HG03095 (cell line): ENCODE measurements at regions not wholly inside any gene's neighbourhood (a gene's known extent, or its start where the extent isn't known, plus 50 kb on each side); places are given as distances from the start of the nearest gene placed in this dataset.

Source experiments
- ATAC-seq: cut with Tn5 transposase; IDR thresholded peaks from one replicate; pipeline ENCODE4 v1.9.1; 2021; ENCODE audit warnings: moderate library complexity; ENCODE audit not compliant: unreplicated experiment

DNA sequence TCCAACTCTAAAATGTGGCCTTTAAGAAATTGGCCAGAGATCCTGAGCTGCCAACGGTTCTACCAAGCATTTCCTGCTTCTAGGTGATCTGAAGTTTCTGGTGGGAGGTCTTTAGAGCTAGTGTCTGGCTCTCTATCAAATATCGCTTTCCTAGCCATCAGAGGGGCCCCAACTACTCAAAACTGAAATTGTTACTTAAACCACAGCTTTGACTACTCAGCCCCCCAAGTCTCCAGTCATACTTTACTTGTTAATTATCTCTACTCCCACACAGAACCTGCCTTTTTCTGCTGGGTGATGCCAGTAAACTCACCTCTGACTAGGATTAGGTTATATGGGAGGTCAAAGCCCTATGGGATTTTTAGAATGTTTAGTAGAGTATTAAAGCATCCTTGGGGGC lies 95.1 kb downstream of the FASLG start:
- no peak for ATAC-seq

DNA sequence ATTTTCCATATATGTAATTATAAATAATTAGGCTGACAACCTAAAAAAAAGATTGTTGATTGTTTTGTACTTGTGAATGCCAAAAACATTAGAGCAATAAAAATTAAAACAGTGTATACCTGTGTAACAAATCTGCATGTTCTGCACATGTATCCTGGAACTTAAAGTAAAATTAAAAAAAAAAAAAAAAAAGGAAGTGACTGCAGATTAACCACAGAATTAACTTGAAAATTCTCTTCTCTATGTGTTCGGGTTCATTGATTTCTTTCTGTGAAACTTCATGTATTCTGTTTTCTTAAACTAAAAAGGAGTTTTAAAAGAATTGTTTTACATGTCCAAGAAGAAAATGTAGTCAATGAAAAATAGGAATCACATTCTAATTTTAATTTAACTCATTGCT lies 95.7 kb downstream of the FASLG start:
- no peak for ATAC-seq

DNA sequence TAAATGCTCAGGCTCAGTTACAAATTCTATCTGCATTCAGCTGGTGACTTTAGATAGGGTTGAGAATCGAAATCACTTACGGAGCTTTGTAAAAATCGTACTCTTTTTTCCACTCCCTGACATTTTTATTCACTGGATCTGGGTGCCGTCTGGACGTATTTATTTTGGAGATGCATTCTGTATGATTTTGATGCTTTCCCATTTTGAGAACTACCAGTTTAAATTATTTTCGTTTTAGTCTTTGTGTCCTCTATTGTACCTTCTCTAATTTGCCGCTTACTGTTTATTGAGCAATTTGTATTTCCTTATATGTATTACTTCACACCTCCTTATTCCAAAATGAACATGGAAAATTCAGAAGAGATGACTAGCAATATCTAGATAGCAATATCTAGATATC lies 96.2 kb downstream of the FASLG start:
- no peak for ATAC-seq

DNA sequence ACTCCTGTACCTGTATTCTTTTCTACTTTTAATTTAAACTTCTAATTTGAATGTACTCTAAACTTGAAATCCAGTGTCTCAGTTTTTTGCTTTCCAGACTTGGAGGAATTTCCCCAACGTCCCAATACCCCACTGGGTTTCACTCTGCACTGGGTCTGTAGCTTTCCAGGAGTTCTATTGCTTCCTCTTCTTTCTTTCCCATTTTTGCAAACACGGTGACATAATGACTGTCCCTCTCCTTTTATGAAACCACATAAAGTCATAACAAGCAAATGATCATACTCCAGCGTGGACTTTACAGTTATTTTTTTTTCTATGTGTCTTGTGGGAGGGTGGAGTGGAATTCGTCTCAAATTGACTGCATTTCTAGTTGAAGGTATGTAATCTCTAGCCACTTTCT lies 97.1 kb downstream of the FASLG start:
- ATAC-seq = no peak

DNA sequence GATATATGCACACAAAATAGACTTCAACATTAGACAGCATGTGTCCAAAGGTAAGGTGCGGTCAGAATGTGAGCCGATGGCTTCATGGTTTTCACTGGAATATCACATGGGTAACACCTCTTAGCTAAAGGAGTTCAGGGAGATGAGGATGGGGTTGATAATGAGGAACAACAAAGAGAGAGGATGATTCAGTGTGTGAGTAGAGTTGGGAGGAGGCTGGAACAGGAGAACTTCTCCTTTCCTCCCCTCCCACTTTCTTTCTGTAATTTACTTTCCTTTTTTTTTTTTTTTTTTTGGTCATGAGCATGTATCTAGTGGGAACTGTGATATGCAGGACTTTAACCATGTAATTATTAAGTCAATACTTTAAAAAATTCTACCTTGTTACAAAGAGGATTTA lies 99.4 kb downstream of the FASLG start:
- ATAC-seq = no peak

DNA sequence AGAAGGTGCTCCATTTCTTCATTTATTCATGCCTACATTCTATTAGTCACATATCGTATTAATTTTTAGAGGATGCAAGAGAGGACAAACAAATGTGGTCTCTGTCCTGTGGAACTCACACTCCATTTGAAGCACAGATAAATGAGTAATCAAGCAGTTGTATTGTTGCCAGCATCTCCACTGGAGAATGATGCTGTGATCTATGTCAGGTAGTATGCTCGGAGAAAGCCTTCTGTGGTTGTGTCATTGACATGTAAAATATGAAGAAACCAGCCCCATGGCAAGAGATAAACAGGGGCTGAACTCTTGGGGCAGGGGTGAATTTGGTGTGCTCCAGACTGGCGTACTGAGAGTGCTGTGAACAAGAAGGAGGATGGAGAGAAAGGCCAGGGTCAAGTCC lies 101.2 kb downstream of the FASLG start:
- ATAC-seq = no peak

DNA sequence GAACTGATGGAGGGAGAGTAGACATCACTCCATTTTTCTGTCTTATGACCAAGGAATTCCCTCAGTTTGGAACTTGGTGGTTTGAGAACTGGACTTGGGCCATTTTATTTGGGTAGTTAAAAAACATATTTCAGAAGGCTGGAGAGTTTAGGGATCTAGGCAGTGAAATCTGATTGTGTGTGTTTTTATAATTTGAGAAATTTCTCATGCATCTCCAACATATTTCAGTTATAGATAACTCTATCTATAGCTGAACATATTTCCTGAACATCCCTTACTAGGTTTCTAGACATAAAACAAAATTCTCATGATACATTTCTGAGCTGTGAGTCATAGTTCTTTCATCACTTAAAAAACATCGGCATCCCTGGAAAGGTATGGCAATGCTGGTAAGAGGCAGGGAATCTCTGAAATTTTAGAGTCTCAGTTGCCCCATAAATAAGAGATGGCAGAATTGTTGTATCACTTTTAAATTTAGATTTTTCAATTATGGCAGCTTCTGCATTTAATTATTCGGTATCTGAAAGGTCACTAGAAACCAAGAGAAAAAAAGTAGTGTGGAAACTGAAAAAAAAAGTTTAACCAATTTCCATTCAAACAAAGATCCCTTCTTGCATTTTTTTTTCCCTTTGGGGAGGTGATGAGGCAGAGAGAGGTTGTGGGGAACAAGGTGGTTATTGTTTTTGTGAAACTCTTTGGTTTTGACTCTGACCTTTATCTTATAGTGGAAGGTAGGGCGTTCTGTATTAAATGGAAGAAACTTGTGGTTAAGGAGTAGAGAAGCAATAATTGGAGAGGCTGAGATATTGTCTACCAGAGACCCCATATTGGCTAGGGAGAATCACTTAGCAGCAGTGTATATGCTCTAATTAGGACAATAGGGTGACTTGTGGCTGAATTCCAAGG lies 102.9 kb downstream of the FASLG start:
- no peak for ATAC-seq

DNA sequence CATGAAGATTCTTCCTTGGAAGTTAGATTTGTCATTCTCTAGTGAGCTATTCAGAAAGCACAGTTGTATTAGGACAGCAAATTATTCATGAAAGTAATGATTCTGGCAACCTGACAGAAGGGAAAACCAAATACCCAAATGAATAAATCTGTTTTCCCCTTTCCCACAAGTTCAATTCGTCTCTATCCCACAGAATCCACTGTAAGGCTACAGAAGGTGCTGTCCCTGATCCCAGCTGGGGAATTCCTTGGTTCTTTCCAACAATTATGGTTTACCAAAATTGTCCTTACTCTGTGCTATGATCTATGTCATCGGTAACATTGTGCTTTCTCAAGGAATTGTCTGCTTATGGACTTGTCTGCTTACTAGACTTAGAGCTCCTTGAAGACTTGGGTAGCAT lies 104.2 kb downstream of the FASLG start:
- no peak for ATAC-seq

DNA sequence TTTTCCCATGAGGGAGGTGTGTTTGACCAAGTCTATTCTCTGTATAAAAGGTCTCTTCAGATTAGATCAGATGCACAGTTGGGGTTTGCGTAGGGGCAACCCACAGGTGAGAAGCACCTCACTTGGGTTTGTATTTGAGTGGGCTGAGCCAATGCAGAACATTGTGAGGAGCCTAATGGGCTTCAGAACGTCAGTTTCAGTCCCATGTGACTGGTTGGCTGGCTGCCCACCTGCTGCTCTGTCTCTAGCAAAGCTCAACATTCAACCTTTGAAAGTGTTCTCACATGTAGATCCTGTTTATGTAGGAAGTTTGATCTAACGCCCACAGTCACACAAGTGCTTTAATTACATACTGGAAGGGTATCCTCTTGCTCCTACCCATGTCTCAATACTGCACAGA lies 105.5 kb downstream of the FASLG start:
- no peak for ATAC-seq

DNA sequence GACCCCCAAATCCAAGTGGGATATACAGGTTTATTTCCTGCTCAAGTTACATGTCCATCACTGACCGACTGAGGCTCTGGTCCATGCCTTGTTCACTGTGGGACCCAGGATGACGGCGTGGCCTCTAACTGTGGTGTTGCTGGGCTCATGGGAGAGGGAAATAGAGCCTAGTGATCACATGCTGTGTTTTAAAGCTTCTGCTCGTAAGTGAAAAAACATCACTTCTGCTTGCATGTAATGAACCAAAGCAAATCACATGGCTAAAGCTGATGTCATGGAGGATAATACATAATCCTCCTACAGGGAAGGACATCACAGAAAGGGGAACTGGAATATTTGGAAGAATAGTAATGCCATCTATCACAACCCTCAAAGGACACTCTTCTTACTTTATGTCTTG lies 107.6 kb downstream of the FASLG start:
- no peak for ATAC-seq

DNA sequence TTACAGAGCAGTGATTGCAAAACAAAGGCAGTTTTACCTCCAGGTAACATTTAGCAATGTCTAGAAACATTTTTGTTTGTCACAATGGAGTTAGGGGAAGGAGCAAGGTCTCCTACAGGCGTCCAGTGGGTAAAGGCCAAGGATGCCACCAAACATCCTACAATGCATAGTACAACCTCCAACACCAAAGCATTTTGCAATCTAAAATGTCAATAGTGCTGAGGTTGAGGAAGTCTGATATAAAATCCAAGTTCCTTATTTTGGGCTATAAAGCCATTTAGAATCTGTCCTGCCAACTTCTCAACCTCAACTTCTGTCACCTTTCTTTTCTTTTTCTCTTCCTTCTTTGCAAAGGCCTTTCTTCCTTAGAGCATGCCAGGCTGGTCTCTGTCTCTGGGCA lies 111.2 kb downstream of the FASLG start:
- no peak for ATAC-seq

DNA sequence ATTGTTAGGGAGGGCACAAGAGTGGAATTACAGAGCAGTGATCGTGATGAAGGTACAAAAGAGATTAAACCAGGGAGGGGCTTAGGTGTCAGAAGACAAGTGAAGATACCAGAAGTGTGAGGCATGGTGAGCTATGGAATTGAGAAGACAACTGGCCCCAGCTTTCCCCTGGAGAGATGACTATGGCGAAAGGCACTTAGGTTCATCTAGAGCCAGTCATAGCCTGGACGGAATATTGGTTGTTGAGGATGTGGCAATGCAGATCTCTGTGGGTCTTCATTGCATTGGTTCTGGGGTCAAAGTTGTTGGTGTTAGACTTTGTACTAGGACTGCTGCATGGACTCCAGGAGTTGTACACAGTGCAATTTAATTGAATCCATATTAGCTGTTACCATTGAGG lies 115.7 kb downstream of the FASLG start:
- no peak for ATAC-seq

DNA sequence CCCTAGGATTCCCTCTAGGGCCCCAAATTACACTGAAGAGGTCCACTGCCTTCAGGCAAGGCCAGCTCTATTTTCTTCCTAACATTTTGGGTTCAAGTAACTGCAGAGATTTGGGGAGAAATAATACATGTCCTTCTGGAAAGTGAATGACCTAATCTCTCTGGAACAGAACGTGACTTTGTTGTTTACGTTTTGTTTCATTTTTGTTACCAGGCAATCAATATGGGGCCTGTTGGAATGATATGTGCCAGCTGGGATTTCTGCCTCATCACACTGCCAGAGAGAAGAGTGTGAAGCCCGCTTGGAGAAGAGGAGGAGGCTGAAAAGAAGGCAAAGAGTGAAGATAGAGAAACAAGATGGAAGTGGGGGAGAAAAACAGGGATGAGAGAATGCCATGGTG lies 116.7 kb downstream of the FASLG start:
- no peak for ATAC-seq

DNA sequence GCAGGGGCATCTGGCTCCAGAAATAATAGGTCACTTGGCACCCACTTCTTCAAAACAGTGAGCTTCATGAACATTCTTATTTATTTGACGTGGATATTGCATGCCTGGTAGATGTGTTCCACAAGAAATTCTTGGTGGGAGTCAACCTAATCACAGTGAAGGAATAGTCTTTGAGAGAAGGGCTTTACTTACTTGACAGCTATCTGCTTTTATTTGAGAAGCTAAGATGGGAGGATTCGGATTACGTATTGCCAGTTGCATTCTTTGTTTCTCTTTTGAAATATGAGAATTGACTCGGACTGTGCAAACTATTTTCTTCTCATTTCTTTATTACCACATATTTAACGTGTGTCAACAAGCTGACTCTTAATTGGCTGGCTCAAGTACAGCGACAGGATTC lies 117.2 kb downstream of the FASLG start:
- ATAC-seq = no peak

DNA sequence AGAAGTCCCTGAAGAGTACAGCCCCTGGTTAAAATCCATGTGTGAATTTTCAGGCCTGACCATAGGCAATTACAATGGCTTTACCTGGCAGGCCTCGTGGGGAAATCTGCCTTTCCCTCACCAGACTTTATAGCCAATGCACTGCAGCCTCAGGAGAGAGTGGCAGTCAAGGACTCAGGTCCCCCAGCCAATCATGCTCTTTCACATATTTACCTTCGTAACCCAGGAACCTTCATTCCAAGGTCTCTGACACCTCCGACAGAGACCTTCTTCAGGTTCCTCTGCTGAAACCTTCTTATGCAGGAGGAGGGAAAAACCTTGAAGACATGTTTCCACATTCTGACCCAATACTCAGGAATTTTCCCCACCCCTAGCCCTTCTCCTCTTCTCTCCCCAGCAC lies 118.9 kb downstream of the FASLG start:
- no peak for ATAC-seq

DNA sequence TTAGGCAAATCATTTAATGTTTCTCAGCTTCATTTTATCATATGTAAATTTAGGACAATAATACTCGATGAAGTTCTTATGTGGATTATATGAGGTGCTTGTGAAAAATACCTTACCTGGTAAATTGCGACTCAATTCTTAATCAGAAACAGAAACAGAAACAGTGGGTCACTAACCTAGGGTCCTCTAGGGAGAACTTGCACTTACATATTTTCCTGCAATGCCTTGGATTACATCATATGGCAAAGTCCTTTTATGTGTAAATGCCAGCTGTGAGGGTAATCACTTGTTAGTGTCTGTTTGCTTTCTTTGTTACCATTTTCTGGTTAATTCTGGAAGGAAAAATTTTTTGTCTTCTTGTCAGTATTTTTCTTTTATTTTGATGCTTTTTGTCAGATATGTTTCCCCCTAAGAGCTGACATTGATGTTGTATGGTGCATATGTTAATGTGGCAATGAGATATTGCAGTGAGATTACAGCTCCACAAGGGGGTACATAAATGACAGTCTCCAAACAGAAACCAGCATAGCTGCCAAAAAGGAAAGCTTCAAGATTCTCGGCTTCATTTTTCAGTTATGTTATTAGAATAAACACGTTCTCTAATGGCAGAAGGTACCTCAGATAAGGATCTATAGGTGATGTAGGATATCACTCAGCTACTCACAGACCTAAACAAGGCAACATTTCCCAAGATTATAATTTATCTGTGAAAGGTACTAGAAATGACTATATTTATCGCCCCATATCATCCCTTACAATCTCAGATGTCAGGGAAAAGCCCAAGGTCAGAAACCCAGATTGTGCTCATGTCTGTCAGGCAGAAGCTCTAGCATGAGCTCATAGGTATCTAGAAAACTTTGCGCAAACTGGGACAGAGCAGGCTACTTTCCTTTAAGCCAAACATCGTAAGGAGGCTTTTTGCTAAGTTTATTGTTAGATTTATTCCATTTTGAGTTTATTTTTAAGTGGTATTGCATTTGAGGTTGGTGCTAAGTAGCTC lies 119.9 kb downstream of the FASLG start:
- no peak for ATAC-seq

DNA sequence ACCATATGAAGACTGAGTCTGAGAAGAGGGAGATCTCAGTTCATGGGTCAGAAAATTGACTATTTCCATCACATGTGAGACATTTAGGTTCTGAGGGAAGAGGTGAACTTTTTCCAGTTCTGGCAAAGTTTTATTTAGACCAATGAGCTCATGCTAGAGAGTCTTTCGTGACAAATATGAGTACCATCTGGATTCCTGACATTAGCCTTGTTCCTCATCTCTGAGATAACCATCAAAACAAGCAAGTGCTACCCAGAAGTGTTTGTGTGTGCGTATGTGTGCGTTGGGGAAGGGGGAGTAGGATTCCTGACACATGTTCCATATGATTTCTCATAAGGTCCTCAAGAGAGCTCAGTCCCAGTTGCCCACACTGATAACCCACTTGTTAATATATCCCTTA lies 120.6 kb downstream of the FASLG start:
- ATAC-seq = no peak

DNA sequence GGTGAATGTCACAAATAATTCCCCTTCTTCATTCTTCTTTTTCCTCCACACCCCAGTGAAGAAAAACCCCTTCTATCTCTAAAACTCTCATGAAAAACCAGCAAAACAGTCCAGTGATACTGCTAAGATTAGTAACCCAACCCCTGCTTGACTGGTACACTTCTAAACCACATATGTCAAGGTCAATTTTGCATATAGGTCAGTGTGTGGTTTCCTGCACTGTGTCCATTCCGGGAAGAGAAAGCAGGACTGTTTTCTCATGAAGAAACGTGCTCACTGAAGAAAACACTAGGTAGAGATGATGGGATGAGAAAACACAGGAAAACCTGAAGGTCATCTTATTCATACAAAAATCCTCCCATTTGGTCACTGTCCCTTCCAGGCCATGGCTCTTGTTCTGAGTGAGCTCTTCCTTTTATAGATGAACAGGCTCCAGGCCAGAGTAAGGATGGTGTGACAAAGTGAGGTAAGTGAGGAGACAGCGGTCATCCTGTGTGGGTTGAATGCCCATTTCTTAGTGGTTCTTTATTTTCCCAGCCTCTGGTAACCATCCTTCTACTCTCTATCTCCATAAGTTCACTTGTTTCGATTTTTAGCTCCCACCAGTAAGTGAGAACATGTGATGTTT lies 122.7 kb downstream of the FASLG start:
- ATAC-seq = peak; percentile 65

DNA sequence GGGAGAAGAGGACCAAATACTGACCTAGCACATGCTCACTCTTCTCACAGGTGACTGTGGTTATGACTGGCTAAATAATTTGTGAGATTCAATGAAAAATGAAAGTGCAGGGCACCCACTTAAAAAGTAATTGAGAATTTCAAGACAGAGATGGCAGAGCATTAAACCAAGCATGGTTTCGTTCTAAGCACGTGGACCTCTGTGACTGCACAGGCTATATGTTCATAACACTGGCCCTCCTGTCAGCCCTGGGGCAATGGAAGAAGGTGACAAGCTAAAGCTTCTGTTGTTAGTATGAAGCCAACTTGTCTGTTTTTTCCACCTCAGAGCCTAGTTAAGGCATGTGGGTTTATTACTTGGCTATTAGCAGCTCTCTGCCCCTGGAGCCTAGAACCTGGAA lies 130.9 kb downstream of the FASLG start:
- no peak for ATAC-seq

DNA sequence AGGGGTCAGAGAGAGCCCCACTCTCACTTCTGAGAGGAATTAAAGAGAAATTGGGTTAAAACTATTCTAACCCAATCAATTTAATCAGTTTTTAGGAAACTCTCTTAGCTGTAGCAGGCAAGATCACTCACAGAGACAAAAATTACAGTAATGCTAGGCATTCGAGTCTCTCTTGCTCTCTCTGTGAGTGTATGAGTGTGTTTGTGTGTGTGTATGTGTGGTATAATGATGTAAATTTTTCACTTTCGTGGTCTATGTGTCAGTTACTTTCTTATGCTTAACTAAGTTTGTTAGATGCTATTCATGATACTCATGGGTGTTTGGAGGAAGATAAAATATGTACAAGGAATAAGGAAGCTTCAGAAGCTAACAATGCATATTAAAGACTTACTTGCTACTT lies 131.3 kb downstream of the FASLG start:
- no peak for ATAC-seq

DNA sequence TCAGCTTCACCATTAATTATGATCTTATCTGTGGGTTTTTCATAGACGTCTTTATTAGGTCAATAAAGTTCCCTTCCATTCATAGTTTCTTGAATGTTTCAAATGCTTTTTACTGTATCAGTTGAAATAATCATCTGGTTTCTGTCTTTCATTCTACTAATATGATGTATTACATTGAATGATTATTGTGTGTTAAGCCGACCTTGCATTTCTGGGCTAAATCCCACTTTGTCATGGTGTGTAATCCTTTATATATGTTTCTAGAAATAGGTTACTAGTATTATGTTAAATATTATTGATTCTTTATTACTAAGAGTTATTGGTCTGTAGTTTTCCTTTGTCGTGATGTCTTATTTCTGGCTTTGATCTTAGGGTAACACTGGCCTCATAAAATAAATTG lies 134.9 kb downstream of the FASLG start:
- ATAC-seq = no peak
